HG03565 (cell line): ENCODE measurements at regions not wholly inside any gene's neighbourhood (a gene's known extent, or its start where the extent isn't known, plus 50 kb on each side); places are given as distances from the start of the nearest gene placed in this dataset.
"Not testable (repeated sequence)": the region's sequence is repeated elsewhere in the genome, so short reads cannot be mapped to it uniquely, and the experiment has no call there.

Source experiments
- ATAC-seq: cut with Tn5 transposase; IDR thresholded peaks from one replicate; pipeline ENCODE4 v1.9.1; 2021; ENCODE audit warnings: mild to moderate bottlenecking, moderate library complexity; ENCODE audit not compliant: unreplicated experiment

GRCh38 chrX:20718592-20719380 lies 452.1 kb upstream of the RPS6KA3 start:
- ATAC-seq = no peak

GRCh38 chrX:20715176-20715575 lies 448.5 kb upstream of the RPS6KA3 start:
- no peak for ATAC-seq

GRCh38 chrX:20712811-20713210 lies 446.1 kb upstream of the RPS6KA3 start:
- ATAC-seq = no peak

GRCh38 chrX:20711366-20711765 lies 444.7 kb upstream of the RPS6KA3 start:
- no peak for ATAC-seq

- ATAC-seq = no peak
These were observed 426.4 kb upstream of the RPS6KA3 start for GRCh38 chrX:20693078-20693477.

DNA sequence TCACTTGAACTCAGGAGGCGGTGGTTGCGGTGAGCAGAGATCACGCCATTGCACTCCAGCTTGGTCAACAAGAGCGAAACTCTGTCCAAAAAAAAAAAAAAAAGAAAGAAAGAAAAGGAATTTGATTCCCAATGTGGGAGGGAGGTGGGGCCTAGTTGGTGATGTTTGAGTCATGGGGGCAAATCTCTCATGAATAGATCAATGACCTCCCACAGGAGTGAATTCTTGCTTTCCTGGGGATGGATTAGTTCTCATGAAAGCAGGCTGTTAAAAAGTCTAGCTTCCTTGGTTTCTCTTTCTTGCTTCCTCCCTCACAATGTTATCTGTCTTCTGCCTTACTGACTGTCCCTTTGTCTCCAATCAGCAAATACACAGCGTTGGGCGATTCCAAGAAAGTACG lies 419.5 kb upstream of the RPS6KA3 start:
- ATAC-seq = no peak

DNA sequence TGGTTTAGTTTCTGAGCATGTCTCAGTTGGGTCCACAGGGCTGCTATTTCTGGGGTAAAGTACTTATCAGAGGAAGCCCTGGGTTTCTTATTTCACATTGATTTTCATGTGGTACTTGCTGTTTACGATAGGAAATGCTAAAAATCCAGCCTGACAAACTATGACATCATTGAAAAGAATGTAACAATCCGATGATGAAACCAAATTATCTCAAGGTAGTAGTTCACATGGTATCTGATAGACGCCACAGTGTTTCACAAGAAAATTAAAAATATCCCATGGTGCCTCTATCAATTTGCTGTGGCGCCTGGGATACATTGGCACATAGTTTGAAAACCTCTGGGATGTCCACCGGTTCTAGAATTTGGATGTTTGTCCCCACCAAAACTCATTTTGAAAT lies 418.9 kb upstream of the RPS6KA3 start:
- ATAC-seq = no peak

DNA sequence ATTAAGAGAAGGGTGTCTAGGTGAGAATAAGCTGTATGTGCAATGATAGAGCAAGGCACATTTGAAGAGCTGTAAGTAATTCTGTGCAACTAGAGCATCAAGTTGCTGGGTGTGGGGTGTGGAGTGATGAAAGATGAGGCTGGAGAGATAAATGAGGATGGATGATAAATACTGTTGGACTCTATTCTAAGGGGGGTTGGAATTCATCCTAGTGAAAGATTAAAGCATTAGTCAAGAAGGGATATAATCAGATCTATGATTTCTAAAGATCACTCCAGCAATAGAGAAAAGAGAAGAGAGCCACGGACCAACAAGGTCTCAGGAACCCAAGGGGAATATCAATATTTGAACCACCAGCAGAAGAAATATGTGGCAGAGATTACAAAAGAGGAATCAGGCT lies 415.0 kb upstream of the RPS6KA3 start:
- no peak for ATAC-seq

DNA sequence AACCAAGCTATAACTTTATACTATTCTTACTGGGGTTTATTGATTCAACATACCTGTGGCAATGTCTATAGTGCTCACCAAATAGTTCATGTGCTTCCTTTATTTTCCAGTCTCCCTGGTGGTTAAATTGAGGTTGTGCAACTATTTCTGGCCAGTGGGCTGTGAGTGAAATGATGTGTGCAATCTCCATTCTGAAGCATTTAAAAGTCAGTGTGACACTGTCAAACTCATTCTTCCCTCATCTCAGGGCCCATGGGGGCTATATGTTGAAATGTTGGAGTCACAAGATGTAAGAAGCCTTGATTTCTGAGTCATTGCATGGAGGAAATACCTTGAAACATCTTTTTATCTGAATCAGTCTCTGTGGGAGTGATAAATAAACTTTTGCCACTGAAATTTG lies 414.3 kb upstream of the RPS6KA3 start:
- no peak for ATAC-seq

DNA sequence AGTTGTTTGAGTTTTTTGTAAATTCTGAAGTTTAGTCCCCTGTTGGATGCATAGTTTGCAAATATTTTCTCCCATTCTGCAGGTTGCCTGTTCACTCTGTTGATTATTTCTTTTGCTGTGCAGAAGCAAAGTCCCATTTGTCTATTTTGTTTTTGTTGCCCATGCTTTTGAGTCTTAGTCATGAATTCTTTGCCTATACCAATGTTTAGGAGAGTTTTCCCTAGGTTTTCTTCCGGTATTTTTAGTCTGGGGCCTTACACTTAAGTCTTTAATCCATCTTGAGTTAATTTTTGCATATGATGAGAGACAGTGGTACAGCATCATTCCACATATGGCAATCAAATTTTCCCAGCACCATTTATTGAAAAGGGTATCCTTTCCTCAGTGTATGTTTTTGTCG lies 405.8 kb upstream of the RPS6KA3 start:
- no peak for ATAC-seq

DNA sequence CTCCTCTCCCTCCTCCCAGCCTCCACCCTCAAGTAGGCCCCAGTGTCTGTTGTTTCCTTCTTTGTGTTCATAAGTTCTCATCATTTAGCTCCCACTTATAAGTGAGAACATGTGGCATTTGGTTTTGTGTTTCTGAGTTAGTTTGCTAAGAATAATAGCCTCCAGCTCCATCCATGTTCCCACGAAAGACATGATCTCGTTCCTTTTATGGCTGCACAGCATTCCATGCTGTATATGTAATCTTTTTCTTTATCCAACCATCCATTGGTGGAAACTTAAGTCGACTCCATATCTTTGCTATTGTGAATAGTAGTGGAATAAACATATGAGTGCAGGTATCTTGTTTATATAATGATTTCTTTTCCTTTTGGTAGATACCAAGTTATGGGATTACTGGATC lies 405.0 kb upstream of the RPS6KA3 start:
- ATAC-seq = not testable (repeated sequence)

DNA sequence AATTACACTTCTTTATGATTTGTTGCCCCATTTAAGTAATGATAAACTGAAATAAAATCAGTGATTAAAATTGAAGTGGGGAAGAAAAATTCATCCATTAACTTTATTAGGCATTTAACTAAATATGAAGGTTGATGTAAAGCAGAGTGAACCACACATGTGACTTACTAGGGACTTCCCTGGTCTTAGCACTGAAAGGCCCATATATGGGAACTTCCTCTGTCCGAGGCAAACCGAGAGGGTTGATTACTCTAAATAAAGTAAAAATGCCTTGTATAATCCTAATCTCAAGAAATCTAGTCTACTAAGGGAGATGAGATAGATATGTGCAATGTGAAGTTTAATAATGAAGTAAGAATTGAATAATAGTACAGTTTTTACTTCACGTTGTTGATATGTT lies 403.9 kb upstream of the RPS6KA3 start:
- ATAC-seq = no peak

GRCh38 chrX:20668550-20668949 lies 401.8 kb upstream of the RPS6KA3 start:
- ATAC-seq = no peak

GRCh38 chrX:20666331-20666730 lies 399.6 kb upstream of the RPS6KA3 start:
- no peak for ATAC-seq

DNA sequence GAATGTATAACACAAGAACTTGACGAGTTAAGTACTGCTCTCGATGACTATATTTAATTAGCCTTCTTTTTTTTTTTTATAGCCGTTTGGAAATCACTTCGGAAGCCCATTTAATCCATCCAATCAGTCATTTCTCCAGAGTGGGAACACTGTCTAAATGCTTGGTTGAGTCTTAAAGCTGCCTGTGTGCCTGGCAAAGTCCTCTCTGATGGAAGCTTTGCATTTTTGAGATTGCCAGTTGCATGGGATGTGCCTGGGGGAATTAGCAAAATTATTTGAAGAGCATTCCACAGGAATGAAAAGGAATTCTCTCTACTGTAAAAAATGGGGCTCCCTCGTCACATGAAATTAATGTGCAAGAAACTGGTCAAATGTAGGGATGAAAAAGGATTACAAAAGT lies 398.8 kb upstream of the RPS6KA3 start:
- no peak for ATAC-seq

DNA sequence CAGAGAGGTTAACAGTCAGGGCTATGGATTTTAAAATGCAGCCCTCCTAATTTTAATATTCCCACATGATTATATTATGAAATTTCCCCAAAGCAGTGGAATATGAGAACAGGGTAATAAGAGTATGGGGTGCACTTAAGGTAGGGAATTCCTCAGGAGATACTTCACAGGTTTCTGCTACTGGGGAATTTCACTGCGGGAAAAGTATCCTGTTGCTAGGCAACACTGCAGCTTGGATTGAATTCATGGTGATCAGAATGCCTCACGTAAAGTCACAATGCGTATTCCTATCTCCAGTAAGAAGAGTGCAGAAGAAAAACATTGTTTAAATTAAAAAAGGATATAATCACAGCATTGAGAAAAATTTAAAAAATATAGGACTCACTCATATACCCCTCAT lies 398.1 kb upstream of the RPS6KA3 start:
- no peak for ATAC-seq

GRCh38 chrX:20664131-20664530 lies 397.4 kb upstream of the RPS6KA3 start:
- no peak for ATAC-seq

- no peak for ATAC-seq
These were observed 396.6 kb upstream of the RPS6KA3 start for GRCh38 chrX:20663336-20663735.

DNA sequence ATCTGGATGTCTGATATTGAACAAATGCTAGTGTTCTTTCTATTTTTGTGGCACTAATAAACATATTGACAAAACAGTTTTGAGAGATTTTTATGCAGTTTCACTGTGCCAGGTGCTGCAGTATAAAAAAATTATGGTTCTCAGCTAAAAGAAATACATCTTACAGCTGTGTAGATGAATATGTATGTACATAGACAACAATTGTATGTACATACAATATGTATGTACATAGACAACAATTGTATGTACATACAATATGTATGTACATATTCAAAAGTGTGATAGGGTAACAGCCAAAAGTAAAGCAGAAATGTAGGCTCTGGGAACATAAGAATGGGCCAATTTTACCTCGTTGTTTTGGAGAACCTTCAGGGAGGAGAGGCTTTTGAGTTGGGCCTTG lies 390.0 kb upstream of the RPS6KA3 start:
- ATAC-seq = no peak

DNA sequence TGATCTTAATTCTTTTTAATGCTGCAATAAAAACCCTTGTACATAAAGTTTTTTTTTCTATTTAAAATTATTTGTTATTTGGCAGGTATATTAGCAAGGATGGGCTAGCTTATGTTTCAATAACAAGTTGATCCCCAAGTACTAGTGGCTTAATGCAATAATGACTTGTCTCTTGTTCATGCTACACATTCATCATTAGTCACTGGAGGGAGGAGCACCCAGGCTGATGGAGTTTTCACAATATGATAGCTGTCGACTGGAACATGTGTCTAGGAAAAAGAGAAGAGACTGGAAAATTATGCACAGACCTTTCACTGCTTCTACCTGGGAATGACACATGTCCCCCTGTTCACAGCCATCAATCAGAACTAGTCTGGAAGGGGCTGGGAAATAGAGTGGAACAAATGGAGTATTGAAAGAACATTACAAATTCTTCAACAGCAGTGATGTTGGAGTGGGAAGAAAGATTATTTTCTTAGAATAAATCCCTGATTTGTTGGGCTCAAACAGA lies 387.9 kb upstream of the RPS6KA3 start:
- ATAC-seq = no peak

- ATAC-seq = no peak
These were observed 386.4 kb upstream of the RPS6KA3 start for GRCh38 chrX:20653070-20653469.

DNA sequence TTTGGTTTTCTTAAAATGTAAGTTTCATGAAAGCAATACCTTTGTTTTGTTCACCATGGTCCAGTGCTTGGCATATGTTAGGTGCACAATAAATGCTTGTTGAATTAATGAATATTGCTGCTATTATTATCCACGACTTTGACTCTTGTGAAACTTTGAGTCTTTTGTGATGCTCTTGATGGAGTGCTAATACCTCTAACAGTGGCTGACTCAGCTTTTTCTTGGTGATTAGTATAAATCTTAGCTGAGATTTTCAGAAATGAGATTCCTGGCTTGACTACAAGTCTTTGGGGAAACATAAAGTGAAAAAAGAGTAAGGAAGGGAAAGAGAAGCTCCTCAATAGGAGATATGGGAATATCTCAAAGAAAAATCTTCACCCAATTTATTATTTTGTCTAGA lies 375.2 kb upstream of the RPS6KA3 start:
- no peak for ATAC-seq

DNA sequence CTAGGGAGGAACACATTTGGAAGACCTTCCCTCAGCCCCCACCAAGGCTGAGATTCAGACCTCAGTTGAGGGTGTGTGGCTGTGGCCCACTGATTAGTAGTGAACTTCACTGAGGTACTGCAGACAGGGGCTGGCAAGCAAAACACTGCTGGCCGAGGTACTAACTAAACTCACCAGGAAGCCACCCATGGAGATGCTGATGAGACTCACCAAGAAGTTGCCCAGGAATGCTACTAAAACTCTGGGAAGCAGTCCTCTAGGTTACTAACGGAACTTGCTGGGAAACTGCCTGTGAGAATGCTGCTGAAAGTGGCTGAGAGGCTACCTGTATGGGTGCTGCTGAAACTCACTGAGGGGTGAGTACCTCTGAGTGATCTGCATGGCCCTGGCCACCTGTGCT lies 372.4 kb upstream of the RPS6KA3 start:
- no peak for ATAC-seq
